Activated CD4-positive, alpha-beta T cell treated with anti-CD3 and anti-CD28 coated beads for 4 hours (primary cell): ENCODE measurements at regions not wholly inside any gene's neighbourhood (a gene's known extent, or its start where the extent isn't known, plus 50 kb on each side); places are given as distances from the start of the nearest gene placed in this dataset.

Source experiments
- DNase-seq, 2 donors: peaks; one replicate each; pipeline ENCODE4 v3.0.0-alpha.2; 2020

DNA sequence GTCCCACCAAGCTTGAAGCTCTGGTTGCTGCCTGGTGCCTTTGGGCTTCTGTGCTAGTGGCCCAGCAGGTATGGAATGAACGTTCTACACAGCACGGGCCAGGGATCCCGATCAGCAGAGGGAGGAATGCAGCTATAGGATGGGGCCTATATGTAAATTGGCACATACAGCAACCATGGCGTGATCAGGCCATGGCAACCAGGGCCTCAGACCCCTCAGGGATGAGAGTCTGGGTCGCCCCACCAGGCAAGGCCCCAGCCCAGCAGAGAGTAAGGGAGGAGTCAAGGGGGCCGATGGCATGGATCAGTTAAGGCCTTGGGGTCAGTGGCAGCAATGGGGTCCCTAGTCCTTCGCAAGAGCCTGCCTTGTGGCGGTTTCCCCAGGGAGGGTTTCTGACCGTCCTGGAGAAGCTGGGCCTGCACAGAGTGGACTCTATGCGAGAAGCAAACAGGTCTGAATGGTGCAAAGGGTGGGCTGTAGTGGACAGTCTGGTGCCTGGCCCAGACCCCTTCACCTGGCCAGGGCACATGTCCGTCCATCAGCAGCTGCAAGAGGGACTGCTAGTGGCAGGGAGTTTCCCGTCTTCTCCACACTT is 98.2 kb upstream of the SLC22A11 start:
- DNase-seq = no peak

DNA sequence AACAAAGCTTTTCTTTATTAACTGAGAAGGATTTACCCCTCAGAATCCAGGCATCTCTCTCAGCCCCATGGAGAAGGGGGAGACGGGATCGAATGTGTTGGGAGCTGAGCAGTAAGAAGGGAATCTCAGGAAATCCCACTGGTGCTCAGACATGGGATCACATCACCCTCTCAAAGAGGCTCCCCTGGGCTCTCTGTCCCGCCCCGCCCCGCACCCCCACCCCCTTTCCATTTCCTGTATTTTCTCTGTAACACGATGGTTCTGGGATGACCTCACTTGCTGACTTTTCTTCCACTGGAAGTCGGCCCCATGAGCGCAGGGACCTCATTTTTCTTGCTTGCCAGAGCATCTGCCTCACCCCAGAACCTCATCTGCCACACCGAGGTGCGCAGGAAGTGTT is 96.7 kb upstream of the SLC22A11 start:
- no peak for DNase-seq

- DNase-seq = no peak
These were observed 96.1 kb upstream of the SLC22A11 start for GRCh38 chr11:64459609-64460008.

- DNase-seq = no peak
These were observed 94.7 kb upstream of the SLC22A11 start for GRCh38 chr11:64461081-64461480.

DNA sequence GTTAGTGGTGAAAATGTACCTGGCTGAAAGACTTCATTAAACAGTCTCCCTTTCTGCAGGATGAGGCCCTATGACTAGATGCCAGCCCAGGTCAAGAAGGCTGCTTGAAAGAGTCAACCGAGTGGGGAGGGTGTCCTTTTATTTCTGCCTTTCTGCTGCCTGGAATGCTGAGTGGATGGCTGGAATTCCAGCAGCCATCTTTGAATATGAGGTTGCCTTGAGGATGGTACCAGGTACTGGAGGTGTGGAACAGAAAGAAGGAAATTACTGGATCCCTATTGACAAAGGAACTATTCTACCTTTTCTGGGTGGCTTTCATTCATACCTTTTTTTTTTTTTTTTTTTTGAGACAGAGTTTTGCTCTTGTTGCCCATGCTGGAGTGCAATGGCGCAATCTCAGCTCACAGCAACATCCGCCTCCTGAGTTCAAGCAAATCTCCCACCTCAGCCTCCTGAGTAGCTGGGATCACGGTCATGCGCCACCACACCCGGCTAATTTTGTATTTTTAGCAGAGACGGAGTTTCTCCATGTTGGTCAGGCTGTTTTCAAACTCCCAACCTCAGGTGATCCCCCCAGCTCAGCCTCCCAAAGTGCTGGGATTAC is 89.5 kb upstream of the SLC22A11 start:
- DNase-seq = no peak

- no peak for DNase-seq
These were observed 86.5 kb upstream of the SLC22A11 start for GRCh38 chr11:64469288-64469687.

GRCh38 chr11:64472593-64473455 is 82.9 kb upstream of the SLC22A11 start:
- DNase-seq = no peak

- DNase-seq = no peak
These were observed 81.1 kb upstream of the SLC22A11 start for GRCh38 chr11:64474680-64475079.

GRCh38 chr11:64475145-64475544 is 80.6 kb upstream of the SLC22A11 start:
- DNase-seq = no peak

DNA sequence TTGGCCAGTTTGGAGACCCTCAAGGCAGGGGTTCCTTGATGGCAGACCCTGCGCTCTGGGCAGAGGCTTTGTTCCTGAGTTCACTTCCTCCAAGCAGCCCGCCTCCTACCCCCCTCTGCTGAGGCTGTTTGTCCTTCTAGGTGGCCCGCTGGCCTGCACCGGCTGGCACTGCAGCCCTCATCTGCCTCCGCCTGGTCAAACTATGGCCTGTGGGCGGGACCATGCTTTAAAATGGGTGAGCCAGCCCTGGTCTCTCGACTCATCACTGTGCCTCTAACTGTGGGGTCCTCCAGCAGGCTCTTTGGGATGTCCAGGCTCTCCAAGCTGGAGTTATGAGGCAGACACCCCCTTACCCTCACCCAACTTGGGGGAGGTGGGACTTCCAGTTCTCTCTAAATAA is 78.9 kb upstream of the SLC22A11 start:
- DNase-seq = no peak

GRCh38 chr11:64477675-64478074 is 78.1 kb upstream of the SLC22A11 start:
- DNase-seq = no peak

DNA sequence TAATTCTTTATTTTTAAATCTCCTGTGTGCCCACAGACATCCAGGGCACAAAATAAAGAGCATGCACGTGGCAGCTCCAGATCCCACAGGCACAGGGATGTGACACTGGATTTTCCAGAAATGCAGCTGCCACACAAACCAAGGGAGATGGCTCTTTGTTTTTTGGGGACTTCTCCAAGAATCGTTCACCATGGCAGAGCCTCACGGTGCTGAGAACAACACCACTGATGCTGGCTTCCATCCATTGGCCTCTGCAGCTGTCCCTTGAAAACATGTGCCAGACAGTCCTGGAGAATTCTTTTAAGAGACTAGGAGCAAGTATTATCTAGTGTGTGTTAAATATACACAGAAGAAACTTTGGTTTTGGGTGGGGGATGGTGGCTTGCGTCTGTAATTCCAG is 73.2 kb upstream of the SLC22A11 start:
- no peak for DNase-seq

- DNase-seq = no peak
These were observed 71.3 kb upstream of the SLC22A11 start for GRCh38 chr11:64484191-64485022.

DNA sequence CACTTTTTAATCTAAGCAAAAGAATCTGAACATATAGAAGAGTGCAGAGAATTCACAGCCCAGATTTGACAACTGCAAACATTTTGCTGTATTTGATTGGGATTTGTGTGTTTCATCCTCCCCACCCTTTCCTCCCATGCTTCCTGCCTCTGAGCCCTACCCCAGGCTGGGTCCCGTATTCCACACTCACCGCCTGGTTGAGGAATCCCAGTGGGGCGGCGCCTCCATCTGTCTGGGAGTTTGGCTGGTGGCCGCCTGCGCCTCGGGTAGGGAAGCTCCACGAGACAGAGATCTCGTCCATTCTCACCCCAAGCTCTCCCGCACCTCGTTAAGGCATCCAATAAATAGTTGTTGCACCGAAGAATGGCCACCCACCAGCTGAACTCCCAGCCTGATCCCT is 70.7 kb upstream of the SLC22A11 start:
- DNase-seq = no peak

DNA sequence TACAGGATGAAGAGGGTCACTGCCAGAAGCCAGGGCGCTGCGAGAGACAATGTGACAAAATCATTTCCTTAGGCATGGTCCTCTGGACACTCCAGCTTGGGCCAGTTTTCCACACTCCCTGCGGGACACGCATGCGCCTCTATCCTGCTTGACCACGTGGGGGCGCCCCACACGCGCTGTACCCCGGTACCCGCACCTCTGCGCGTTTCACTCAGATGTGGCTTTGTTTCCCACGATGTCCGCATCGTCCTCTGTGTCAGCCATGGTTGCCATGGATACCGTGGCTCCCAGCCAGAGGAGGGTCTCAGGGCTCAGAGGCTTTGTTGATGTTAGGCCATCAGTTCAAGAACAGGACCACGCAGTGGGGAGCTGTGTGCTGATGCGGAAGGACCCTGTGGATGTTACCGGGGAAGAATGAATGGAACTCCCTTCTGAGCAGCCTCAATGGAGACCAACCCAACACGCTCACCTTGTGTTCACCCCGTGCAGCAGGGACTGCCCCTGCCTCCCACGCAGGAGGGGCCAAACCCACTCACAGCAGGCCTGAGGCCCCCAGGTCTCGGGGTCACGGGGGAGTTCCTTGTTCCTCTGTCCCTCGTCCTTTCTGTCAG is 65.8 kb upstream of the SLC22A11 start:
- DNase-seq = peak in 1 of 2 donors; percentile 17

DNA sequence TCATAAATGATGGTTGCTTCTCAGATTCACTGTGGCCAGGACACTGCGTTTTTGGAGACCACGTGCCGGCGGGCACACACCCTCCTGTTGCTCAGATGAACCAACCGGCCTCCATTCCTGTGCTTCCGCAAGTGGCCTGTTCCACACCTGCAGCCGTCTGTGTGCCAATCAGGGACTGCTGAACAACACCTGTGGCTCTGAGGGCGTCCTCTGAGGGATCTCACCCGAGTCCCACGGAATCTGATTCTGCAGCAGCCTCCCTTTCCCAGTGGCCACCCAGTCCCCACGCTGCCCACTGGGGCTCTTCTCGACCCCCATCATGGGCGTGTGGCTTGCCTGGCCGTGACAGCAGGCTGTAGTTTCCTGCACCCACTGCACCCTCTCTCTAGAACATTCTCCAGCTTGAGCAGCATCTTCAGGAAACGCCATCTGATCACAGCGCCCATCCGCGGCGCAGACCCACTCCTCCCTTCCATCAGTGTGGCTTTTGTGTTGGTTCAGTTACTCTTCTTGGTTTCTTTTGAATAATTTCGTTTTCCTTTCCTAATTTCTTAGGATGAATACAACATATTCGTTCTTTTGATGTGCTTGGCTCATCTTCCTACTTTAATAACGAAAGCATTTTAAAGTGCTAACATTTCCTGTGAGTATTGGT is 65.1 kb upstream of the SLC22A11 start:
- no peak for DNase-seq

- no peak for DNase-seq
These were observed 63.2 kb upstream of the SLC22A11 start for GRCh38 chr11:64492561-64492960.

- DNase-seq = no peak
These were observed 57.6 kb upstream of the SLC22A11 start for GRCh38 chr11:64498136-64498535.

- no peak for DNase-seq
These were observed 56.3 kb upstream of the SLC22A11 start for GRCh38 chr11:64499261-64500004.

DNA sequence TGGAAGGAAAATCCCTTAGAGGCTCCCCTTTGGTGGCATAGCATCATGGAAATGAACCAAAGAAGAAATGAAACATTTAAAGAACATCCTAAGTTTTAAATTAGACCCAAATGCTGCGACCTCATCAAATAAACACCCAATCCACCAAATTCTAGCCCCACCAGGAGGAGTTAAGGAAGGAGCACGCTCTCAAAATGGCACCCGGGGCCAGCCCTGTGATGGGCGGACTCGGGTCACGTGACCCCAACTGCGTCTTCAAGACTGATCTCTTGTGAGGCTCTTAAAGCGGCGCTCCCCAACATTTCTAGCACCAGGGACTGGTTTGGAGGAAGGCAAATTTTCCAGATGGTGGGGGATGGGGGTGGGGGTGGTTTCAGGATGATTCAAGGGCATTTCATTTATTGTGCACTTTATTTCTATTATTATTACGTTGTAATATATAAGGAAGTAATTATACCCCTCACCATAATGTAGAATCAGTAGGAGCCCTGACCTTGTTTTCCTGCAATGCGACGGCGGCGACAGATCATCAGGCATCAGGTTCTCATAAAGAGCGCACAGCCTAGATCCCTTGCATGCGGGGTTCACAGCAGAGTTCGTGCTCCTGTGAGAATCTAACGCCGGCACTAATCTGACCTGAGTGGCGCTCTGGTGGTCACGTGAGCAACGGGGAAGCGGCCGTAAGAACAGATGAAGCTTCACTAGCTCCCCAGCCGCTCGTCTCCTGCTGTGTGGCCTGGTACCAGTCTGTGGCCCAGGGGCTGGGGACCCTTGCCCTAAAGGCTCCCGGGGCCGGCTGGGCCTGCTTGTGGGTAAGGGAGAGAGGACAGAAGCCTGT is 55.3 kb upstream of the SLC22A11 start:
- DNase-seq = no peak
